ENCODE measurements at regions not wholly inside any gene's neighbourhood (a gene's known extent, or its start where the extent isn't known, plus 50 kb on each side); places are given as distances from the start of the nearest gene placed in this dataset.

- TF ChIP-seq POLR2A (IDR thresholded peaks at IDR 0.05; ENCODE audit: low read length) (no peak), GATA1 (IDR thresholded peaks at IDR 0.05; ENCODE audit: low read depth, low read length) (no peak)
Observed at GRCh38 chr16:73322856-73323255, 274.9 kb upstream of the ZFHX3 start.
